Heart right ventricle (tissue), 16 donors: ENCODE measurements at regions not wholly inside any gene's neighbourhood (a gene's known extent, or its start where the extent isn't known, plus 50 kb on each side); places are given as distances from the start of the nearest gene placed in this dataset.

ENCODE experiments used
- ATAC-seq, 8 donors: fragments of 200-7000 bp; cut with Tn5 transposase; one replicate each; pipeline ENCODE4 v1.9.1; 2020; ENCODE audit warnings: mild to moderate bottlenecking in 8 of 8, moderate library complexity in 8 of 8, moderate number of reproducible peaks in 1 of 8
- DNase-seq, 2 donors: peaks; one replicate each; pipeline ENCODE4 v3.0.0-alpha.2; 2020
- H3K27ac ChIP-seq, 10 donors: fragments of 200-600 bp; sonication (generic) in 2 of 10; one replicate each; pipeline versions ENCODE4 v1.5.0 to v1.8.0; 2020 to 2022; ENCODE audit warnings: mild to moderate bottlenecking in 3 of 10
- H3K27me3 ChIP-seq, 7 donors: fragments of 200-600 bp; one replicate each; pipeline ENCODE4 v1.8.0; 2021 to 2022; ENCODE audit warnings: mild to moderate bottlenecking in 2 of 7
- H3K36me3 ChIP-seq, 9 donors: fragments of 200-600 bp; sonication (generic) in 1 of 9; one replicate each; pipeline versions ENCODE4 v1.5.0 to v1.8.0; 2020 to 2022; ENCODE audit warnings: mild to moderate bottlenecking in 2 of 9
- H3K4me1 ChIP-seq, 9 donors: fragments of 200-600 bp; sonication (generic) in 1 of 9; one replicate each; pipeline versions ENCODE4 v1.5.0 to v1.8.0; 2020 to 2022; ENCODE audit warnings: mild to moderate bottlenecking in 4 of 9
- H3K4me3 ChIP-seq, 10 donors: fragments of 200-600 bp; sonication (generic) in 2 of 10; one replicate each; pipeline versions ENCODE4 v1.5.0 to v1.8.0; 2020 to 2022; ENCODE audit warnings: mild to moderate bottlenecking in 7 of 10, moderate library complexity in 2 of 10
- H3K9me3 ChIP-seq, 11 donors: fragments of 200-600 bp in 10 of 11; sonication (generic) in 2 of 11; one replicate each; pipeline versions ENCODE4 v1.5.0 to v1.8.0; 2013 to 2022; ENCODE audit warnings: mild to moderate bottlenecking in 2 of 11, control low read depth in 1 of 11, moderate library complexity in 1 of 11
- WGBS, 2 donors: extraction: QIAGEN DNeasy Blood & Tissue Kit; methylation state at CpG; one replicate each; pipeline ENCODE4 v1.1.7; 2013; ENCODE audit warnings: inconsistent platforms in 1 of 2; 5-methylcytosine and 5-hydroxymethylcytosine counted together
- intact Hi-C, 10 donors: fragments of 100-400 bp; cut with DNase I; formaldehyde crosslinking; loops; one replicate each; pipeline versions ENCODE4 v1.11.1 to v1.14.2; 2022
- TF ChIP-seq, protein P1 (sequence below), 9 donors: fragments of 200-600 bp; sonication (generic) in 2 of 9; IDR thresholded peaks; one replicate each; pipeline versions ENCODE4 v1.5.0 to v1.8.0; 2021 to 2022; ENCODE audit warnings: antibody characterized with exemption in 9 of 9, mild to moderate bottlenecking in 5 of 9, moderate library complexity in 1 of 9
- donor health status: Arrhythmogenic right ventricular cardiomyopathy.
- donor health status: ischemic (EF 13 %, LVEDD 7.1; RV severe dilation, severe dysfunction).
- donor health status: healthy with polysubstance abuse.
- donor health status: DM: no; HTN: yes; CAD: no.
- donor health status: DM: no; HTN: no; CAD: no.
- donor health status: ischemic (EF 25% LVEDD 6.9; RV normal size, moderate dysfunction).
- donor health status: ischemic (EF 25% LVEDD 5.7; RV mildly dilated, moderate dysfunction).
- donor health status: healthy.
- donor health status: DM: yes; HTN: yes; CAD: no.
- donor health status: Ischemic cardiomyopathy.
- donor health status: ischemic (EF 35%, LVEDD 5.7; RV mildly dilated, moderate dysfunction).
- donor health status: nonischemic (EF 11% LVEDD 7.7; RV severe dilation, severe dysfunction).
- donor health status: DM: yes; HTN: yes; CAD: no.
- donor health status: PGD.
- donor health status: ischemic (EF 29% LVEDD 5.4; RV normal size, mild dysfunction).
- donor health status: nonischemic (EF 23%, LVEDD 6.1; RV moderate dilation, normal function).

DNA sequence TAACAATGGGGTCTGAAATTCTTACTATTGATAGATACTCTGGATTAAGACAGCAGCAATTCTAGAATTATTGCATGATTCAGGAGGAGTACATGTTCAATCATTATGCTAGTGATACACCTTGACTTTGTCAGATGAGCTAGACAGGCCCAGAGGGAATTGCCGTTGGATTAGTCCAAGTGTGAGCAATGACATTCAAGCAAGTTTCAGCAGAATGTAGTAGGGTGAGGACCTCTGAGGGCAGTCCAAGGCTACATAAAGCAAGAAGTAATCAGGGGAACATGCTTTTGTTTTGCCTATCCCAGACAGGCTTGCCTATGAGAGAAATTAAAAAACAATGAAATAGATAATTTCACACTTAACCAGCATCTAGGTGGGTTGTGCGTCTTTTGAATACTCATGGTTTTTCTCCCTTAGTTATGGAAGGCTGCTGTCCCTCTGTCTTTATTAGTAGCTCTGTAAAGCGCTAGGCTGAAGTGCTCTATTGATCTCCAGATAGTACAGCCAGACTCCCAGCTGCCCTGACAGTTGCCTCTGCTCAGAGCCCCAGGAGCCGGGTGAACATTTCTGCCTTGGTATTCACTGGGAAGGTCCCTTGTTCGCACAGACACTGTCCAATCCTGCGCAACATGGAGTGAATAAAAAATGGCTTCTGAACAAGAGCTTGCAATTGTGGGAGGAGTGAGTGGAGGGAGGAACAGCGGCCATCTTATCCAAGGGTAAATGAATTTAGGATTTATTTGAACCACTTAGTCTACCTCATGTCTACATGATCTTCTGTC lies 316.6 kb upstream of the ONECUT1 start:
- no peak for DNase-seq
- H3K4me1 ChIP-seq, result no peaks in the 10 kb centered on the region
- no peaks in the 10 kb centered on the region for H3K9me3 ChIP-seq
- intact Hi-C loops, result no loop called here
- TF ChIP-seq, protein P1, sequence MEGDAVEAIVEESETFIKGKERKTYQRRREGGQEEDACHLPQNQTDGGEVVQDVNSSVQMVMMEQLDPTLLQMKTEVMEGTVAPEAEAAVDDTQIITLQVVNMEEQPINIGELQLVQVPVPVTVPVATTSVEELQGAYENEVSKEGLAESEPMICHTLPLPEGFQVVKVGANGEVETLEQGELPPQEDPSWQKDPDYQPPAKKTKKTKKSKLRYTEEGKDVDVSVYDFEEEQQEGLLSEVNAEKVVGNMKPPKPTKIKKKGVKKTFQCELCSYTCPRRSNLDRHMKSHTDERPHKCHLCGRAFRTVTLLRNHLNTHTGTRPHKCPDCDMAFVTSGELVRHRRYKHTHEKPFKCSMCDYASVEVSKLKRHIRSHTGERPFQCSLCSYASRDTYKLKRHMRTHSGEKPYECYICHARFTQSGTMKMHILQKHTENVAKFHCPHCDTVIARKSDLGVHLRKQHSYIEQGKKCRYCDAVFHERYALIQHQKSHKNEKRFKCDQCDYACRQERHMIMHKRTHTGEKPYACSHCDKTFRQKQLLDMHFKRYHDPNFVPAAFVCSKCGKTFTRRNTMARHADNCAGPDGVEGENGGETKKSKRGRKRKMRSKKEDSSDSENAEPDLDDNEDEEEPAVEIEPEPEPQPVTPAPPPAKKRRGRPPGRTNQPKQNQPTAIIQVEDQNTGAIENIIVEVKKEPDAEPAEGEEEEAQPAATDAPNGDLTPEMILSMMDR (IDR thresholded peaks at IDR 0.05), result no peak
- H3K27me3 ChIP-seq, result peaks cover 0 to 6% (median 0%) of the 10 kb centered on the region in 7 donors
- H3K36me3 ChIP-seq, result no peaks in the 10 kb centered on the region
- 59 to 70% methylated on average over 7 of the region's 7 CpGs for WGBS, 2 donors
- no peak overlapping the region for H3K4me3 ChIP-seq
- H3K27ac ChIP-seq, result no peak overlapping the region
- ATAC-seq, result no peak

DNA sequence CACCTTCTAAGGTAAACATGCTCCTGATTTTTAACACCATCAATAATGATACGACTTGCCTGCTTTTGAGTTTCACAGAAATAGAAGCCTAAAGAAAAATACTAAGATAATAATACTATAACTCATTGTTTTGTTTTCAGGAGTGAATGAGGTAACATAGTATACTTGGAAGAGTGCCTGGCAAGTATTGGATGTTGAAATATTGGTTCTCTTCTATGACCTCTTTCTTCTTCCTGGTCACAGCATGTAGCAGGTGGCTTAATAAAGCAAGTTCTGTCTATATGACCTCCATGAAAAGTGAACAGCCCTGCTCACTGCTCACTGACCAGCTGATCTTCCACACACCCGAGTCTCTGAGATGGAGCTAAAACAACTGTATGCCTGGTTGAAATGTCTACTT lies 312.3 kb upstream of the ONECUT1 start:
- no peak for DNase-seq
- intact Hi-C loops, result no loop called here

DNA sequence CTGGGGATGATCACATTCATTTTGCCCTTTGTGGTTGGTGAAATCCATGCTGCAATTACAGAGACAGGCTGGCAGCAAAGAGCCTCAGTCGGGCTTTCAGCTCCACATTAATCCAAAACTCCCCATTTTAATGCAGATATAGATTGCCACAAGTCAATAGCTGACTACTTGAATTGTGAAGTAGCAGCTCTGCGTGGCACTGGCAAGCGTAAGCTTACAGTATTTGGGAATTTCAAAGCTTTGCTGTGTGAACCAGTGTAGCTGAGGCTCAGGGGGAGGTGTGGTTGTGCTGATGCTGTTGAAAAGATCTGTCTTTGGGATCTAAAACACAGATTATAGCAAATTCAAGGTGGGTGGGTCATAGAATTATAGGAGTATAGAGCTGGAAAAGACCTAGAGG lies 290.3 kb upstream of the ONECUT1 start:
- intact Hi-C loops, result no loop called here
- Histone ChIP-seq H3K9me3 (peaks cover 0 to 5% (median 0%) of the 10 kb centered on the region in 11 donors), H3K4me3 (no peak overlapping the region), H3K36me3 (no peaks in the 10 kb centered on the region), H3K27me3 (no peaks in the 10 kb centered on the region), H3K27ac (no peak overlapping the region), H3K4me1 (no peaks in the 10 kb centered on the region)
- ATAC-seq (no peak), DNase-seq (no peak)
- TF ChIP-seq, protein P1 (IDR thresholded peaks at IDR 0.05), result no peak
- WGBS, 2 donors, result 37 to 50% methylated on average over 3 of the region's 3 CpGs

More for the DNA sequence above, 312.3 kb upstream of the ONECUT1 start:
- ATAC-seq, result no peak
- no peaks in the 10 kb centered on the region for H3K27me3 ChIP-seq
- H3K4me3 ChIP-seq, result no peak overlapping the region
- 60 to 68% methylated on average over 2 of the region's 2 CpGs for WGBS, 2 donors
- H3K36me3 ChIP-seq, result no peaks in the 10 kb centered on the region
- H3K9me3 ChIP-seq, result peaks cover 0 to 13% (median 0%) of the 10 kb centered on the region in 11 donors
- no peaks in the 10 kb centered on the region for H3K4me1 ChIP-seq
- H3K27ac ChIP-seq, result no peak overlapping the region
- TF ChIP-seq, protein P1 (IDR thresholded peaks at IDR 0.05), result no peak

DNA sequence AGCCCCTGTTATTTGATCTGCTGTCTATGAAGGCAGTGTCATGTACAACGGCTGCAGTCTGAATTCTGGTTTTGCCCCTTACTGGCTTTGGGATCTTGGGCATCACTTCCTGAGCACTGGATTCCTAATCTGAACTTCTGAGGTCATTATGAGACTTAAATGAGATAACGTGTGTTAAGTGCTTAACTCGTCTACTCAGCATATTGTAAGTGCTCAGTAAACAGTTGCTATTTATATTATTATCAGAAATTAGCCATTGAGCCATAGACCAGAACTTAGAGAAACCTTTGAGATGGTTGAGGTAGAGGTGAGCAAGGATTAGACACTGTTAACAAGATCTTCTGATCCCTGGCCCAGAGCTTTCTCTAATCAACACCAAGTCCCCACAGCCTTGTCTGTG lies 284.1 kb upstream of the ONECUT1 start:
- Histone ChIP-seq H3K27me3 (peaks cover 0 to 4% (median 0%) of the 10 kb centered on the region in 7 donors), H3K4me3 (no peak overlapping the region), H3K27ac (no peak overlapping the region), H3K36me3 (no peaks in the 10 kb centered on the region), H3K4me1 (no peaks in the 10 kb centered on the region), H3K9me3 (no peaks in the 10 kb centered on the region)
- ATAC-seq (no peak), DNase-seq (no peak)
- TF ChIP-seq, protein P1 (IDR thresholded peaks at IDR 0.05), result no peak
- intact Hi-C loops, result no loop called here
- WGBS, 2 donors, result 38 to 43% methylated on average over 3 of the region's 3 CpGs
